ENCODE measurements at regions not wholly inside any gene's neighbourhood (a gene's known extent, or its start where the extent isn't known, plus 50 kb on each side); places are given as distances from the start of the nearest gene placed in this dataset.

DNA sequence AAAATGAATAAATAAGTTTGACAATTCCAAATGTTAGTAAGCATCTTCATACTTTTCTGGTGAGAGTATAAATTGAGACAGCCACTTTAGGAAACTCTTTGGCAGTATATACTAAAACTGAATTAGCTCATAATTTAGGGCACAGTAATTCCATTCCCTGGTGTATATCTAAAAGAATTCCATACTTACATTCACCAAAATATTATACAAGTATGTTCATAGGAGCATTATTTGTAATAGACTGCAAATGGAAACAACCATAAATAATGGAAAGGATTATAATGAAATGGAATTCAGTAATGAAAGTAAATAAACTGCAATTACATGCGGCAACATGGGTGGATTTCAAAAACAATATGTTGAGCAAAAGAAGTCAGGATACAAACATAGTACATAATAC is 315.8 kb upstream of the LRRC4C start:
- Mint-ChIP-seq H3K36me3 (ENCODE audit: low read depth) (no peaks in the 10 kb centered on the region), H3K9me3 (peaks cover 18% of the 10 kb centered on the region), H3K4me3 (no peak overlapping the region), H3K27ac (no peak overlapping the region), H3K4me1 (ENCODE audit: low read depth) (no peaks in the 10 kb centered on the region), H3K27me3 (no peaks in the 10 kb centered on the region)
- DNase-seq, result no peak
- no peak for ATAC-seq
- TF ChIP-seq, protein P1, sequence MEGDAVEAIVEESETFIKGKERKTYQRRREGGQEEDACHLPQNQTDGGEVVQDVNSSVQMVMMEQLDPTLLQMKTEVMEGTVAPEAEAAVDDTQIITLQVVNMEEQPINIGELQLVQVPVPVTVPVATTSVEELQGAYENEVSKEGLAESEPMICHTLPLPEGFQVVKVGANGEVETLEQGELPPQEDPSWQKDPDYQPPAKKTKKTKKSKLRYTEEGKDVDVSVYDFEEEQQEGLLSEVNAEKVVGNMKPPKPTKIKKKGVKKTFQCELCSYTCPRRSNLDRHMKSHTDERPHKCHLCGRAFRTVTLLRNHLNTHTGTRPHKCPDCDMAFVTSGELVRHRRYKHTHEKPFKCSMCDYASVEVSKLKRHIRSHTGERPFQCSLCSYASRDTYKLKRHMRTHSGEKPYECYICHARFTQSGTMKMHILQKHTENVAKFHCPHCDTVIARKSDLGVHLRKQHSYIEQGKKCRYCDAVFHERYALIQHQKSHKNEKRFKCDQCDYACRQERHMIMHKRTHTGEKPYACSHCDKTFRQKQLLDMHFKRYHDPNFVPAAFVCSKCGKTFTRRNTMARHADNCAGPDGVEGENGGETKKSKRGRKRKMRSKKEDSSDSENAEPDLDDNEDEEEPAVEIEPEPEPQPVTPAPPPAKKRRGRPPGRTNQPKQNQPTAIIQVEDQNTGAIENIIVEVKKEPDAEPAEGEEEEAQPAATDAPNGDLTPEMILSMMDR (IDR thresholded peaks at IDR 0.05), result no peak
- POLR2A ChIA-PET, result no interaction called here
- intact Hi-C loops (cut with micrococcal nuclease), result no loop called here
- CTCF ChIA-PET, result no interaction called here

DNA sequence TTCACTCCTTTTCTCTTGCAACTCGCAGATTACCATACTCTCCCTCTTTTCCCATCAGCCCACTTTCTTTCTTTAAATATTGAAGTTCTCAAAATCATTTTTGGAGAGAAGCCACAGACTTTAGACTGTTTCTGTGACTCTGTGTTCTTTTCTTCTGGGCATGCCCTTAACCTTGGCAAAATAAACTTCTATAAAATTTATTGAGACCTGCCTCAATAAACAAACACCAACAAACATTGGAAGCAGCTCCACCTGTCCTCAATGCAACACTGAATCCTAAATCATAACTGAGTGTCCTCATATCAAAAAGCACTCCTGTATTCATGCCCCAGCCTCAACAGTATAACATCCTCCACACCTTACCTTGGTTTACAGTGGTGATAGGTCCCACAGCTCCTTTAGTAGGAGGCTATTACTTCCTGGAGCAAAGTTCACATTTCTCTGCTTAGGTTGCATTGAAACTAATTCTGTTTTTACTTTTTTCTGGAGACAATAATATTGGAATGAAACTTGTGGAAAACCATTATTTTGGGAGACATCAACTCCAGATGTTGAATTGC is 320.0 kb upstream of the LRRC4C start:
- peaks cover 19% of the 10 kb centered on the region for H3K9me3 Mint-ChIP-seq

DNA sequence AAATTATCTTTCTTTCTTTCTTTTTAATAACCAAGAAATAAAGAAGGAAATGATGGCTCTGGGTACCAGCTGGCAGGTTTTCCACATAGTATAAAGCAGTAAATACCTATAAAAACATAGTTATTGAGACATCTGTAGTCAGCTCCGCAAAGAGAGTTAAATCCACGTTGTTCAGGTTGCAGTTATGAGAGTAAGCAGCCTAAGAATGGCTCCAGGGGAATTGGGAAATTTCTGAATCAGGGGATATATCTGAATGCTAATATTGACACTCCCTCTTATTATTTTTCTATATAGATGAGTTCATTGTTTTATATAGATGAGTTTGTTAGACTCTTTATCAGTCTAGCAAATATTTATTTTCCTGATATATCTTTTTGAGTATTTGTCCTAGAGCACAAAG is 322.0 kb upstream of the LRRC4C start:
- intact Hi-C loops (cut with micrococcal nuclease), result no loop called here
- ChIA-PET CTCF (no interaction called here), POLR2A (no interaction called here)
- TF ChIP-seq, protein P1 (IDR thresholded peaks at IDR 0.05), result no peak
- no peaks in the 10 kb centered on the region for H3K4me1 Mint-ChIP-seq (ENCODE audit: low read depth)
- DNase-seq (no peak), ATAC-seq (no peak)
- no peak overlapping the region for H3K27ac Mint-ChIP-seq
- no peaks in the 10 kb centered on the region for H3K36me3 Mint-ChIP-seq (ENCODE audit: low read depth)
- H3K4me3 Mint-ChIP-seq, result no peak overlapping the region
- peaks cover 21% of the 10 kb centered on the region for H3K9me3 Mint-ChIP-seq
- no peaks in the 10 kb centered on the region for H3K27me3 Mint-ChIP-seq

More for the DNA sequence above, 320.0 kb upstream of the LRRC4C start:
- no peaks in the 10 kb centered on the region for H3K4me1 Mint-ChIP-seq (ENCODE audit: low read depth)
- ATAC-seq (no peak), DNase-seq (no peak)
- TF ChIP-seq, protein P1 (IDR thresholded peaks at IDR 0.05), result no peak
- no peak overlapping the region for H3K27ac Mint-ChIP-seq
- no peak overlapping the region for H3K4me3 Mint-ChIP-seq
- ChIA-PET CTCF (no interaction called here), POLR2A (no interaction called here)
- H3K27me3 Mint-ChIP-seq, result no peaks in the 10 kb centered on the region
- H3K36me3 Mint-ChIP-seq (ENCODE audit: low read depth), result no peaks in the 10 kb centered on the region
- intact Hi-C loops (cut with micrococcal nuclease), result no loop called here

DNA sequence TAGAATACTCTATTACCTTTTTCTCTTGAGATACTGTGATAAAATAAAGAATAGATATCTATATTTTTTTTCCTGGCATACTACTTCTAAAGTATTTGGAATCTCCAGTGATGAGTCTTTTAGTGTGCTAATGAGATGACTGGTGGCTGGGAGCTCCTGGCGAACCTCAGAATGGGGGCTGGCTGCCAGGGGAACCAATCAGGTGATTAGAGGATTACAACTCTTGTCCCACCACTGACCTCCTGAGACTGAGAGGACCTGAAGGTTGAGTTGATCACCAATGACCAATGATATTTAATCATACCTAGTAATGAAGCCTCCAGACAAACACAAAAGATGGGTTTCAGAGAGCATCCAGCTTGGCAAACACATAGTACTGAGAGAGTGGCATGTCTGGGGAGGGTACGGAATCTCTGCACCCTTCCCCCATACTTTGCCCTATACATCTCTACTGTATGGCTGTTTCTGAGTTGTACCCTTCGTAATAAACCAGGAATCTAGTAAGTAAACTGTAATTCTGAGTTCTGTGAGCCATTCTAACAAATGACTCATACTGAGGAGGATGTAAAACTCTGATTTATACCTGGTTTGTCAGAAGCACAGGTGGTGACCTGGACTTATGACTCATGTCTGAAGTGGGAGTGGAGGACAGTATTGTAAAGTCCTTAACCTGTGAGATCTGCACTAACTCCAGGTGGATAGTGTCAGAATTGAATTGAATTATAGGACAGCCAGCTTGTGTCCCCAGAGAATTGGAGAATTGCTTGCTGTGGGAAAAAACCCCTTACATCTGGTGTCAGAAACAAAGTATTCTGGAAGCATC is 325.3 kb upstream of the LRRC4C start:
- POLR2A ChIA-PET, result no interaction called here
- peaks cover 18% of the 10 kb centered on the region for H3K9me3 Mint-ChIP-seq
- H3K27ac Mint-ChIP-seq, result no peak overlapping the region

DNA sequence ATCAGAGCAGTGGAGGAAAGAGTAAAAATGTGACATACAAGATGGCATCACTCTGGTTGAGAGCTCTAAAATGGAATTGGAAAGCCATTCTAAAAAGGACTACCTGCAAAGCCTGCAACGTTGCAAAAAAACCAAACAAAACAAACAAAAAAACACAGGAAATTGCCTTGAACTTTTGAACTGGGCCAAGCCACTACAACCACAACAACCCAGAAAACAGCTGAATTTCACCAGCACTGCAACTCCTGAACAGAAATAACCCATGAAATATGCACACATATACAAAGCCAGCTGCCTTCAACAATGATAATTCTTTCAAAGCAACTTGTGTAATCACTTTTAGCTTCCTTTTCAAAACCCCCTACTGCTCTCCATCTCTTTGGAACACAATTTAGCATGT is 326.6 kb upstream of the LRRC4C start:
- Mint-ChIP-seq H3K36me3 (ENCODE audit: low read depth) (no peaks in the 10 kb centered on the region), H3K4me1 (ENCODE audit: low read depth) (no peaks in the 10 kb centered on the region)
- intact Hi-C loops (cut with micrococcal nuclease), result no loop called here

More for the DNA sequence above, 325.3 kb upstream of the LRRC4C start:
- CTCF ChIA-PET, result no interaction called here
- H3K4me1 Mint-ChIP-seq (ENCODE audit: low read depth), result no peaks in the 10 kb centered on the region
- ATAC-seq, result no peak
- no peaks in the 10 kb centered on the region for H3K27me3 Mint-ChIP-seq
- TF ChIP-seq, protein P1 (IDR thresholded peaks at IDR 0.05), result no peak
- DNase-seq, result no peak
- no peaks in the 10 kb centered on the region for H3K36me3 Mint-ChIP-seq (ENCODE audit: low read depth)
- intact Hi-C loops (cut with micrococcal nuclease), result no loop called here
- H3K4me3 Mint-ChIP-seq, result no peak overlapping the region

More for the DNA sequence above, 326.6 kb upstream of the LRRC4C start:
- Mint-ChIP-seq H3K9me3 (peaks cover 18% of the 10 kb centered on the region), H3K4me3 (no peak overlapping the region), H3K27me3 (no peaks in the 10 kb centered on the region), H3K27ac (no peak overlapping the region)
- TF ChIP-seq, protein P1 (IDR thresholded peaks at IDR 0.05), result no peak
- ChIA-PET CTCF (no interaction called here), POLR2A (no interaction called here)
- DNase-seq (no peak), ATAC-seq (no peak)

Measured in activated CD8-positive, alpha-beta T cell treated with anti-CD3 and anti-CD28 coated beads for 36 hours (primary cell).